HG03378 (cell line): ENCODE measurements at regions not wholly inside any gene's neighbourhood (a gene's known extent, or its start where the extent isn't known, plus 50 kb on each side); places are given as distances from the start of the nearest gene placed in this dataset.

Source experiments
- ATAC-seq: cut with Tn5 transposase; IDR thresholded peaks from one replicate; pipeline ENCODE4 v1.9.1; 2021; ENCODE audit warnings: mild to moderate bottlenecking, moderate library complexity; ENCODE audit not compliant: unreplicated experiment

- no peak for ATAC-seq
Observed at GRCh38 chr2:149954981-149955600, 367.5 kb upstream of the MMADHC start.

GRCh38 chr2:149953627-149954026, 366.1 kb upstream of the MMADHC start:
- ATAC-seq: no peak

GRCh38 chr2:149931486-149931885, 343.9 kb upstream of the MMADHC start:
- no peak for ATAC-seq

- ATAC-seq: no peak
Observed at GRCh38 chr2:149928011-149928410, 340.4 kb upstream of the MMADHC start.

- no peak for ATAC-seq
Observed at GRCh38 chr2:149926149-149926548, 338.6 kb upstream of the MMADHC start.

- no peak for ATAC-seq
Observed at GRCh38 chr2:149924549-149925213, 337.1 kb upstream of the MMADHC start.

GRCh38 chr2:149924028-149924427, 336.5 kb upstream of the MMADHC start:
- ATAC-seq: no peak

GRCh38 chr2:149921911-149922616, 334.5 kb upstream of the MMADHC start:
- ATAC-seq: no peak

GRCh38 chr2:149920389-149920788, 332.8 kb upstream of the MMADHC start:
- no peak for ATAC-seq

- no peak for ATAC-seq
Observed at GRCh38 chr2:149915151-149915550, 327.6 kb upstream of the MMADHC start.

- ATAC-seq: no peak
Observed at GRCh38 chr2:149908726-149909683, 321.4 kb upstream of the MMADHC start.

GRCh38 chr2:149906886-149907285, 319.3 kb upstream of the MMADHC start:
- ATAC-seq: no peak

- ATAC-seq: no peak
Observed at GRCh38 chr2:149904352-149905175, 317.0 kb upstream of the MMADHC start.

- ATAC-seq: no peak
Observed at GRCh38 chr2:149903626-149904025, 316.1 kb upstream of the MMADHC start.

- ATAC-seq: no peak
Observed at GRCh38 chr2:149902081-149902480, 314.5 kb upstream of the MMADHC start.

GRCh38 chr2:149901231-149901859, 313.8 kb upstream of the MMADHC start:
- ATAC-seq: no peak

- ATAC-seq: no peak
Observed at GRCh38 chr2:149899390-149899789, 311.8 kb upstream of the MMADHC start.

- ATAC-seq: no peak
Observed at GRCh38 chr2:149894760-149895159, 307.2 kb upstream of the MMADHC start.

GRCh38 chr2:149894226-149894625, 306.7 kb upstream of the MMADHC start:
- no peak for ATAC-seq

GRCh38 chr2:149892563-149892962, 305.0 kb upstream of the MMADHC start:
- no peak for ATAC-seq
